GM12878 (cell line): ENCODE measurements at regions not wholly inside any gene's neighbourhood (a gene's known extent, or its start where the extent isn't known, plus 50 kb on each side); places are given as distances from the start of the nearest gene placed in this dataset.

ENCODE experiments used
- E4F1 ChIP-seq: fragments of 450-650 bp; IDR thresholded peaks from 2 replicates; pipeline ENCODE4 v1.6.1; 2018; ENCODE audit warnings: borderline replicate concordance, mild to moderate bottlenecking; ENCODE audit not compliant: partially characterized antibody
- FOXK2 ChIP-seq: fragments of 450-650 bp; IDR thresholded peaks from 2 replicates; pipeline ENCODE4 v1.6.1; 2017; ENCODE audit warnings: mild to moderate bottlenecking, moderate library complexity
- NBN ChIP-seq: fragments of 450-650 bp; IDR thresholded peaks from 2 replicates; pipeline ENCODE4 v1.6.1; 2016
- PRDM15 ChIP-seq: fragments of 450-650 bp; formaldehyde crosslinking; IDR thresholded peaks from 2 replicates; pipeline ENCODE4 v1.4.0; 2020; ENCODE audit warnings: mild to moderate bottlenecking, moderate library complexity
- SIN3A ChIP-seq: IDR thresholded peaks from 2 replicates; pipeline ENCODE4 v1.6.1; 2012; ENCODE audit warnings: low read depth, low read length, improper control_type of control experiment
- SP1 ChIP-seq: IDR thresholded peaks from one replicate; pipeline ENCODE4 v1.6.1; 2011; ENCODE audit warnings: low read depth, low read length
- SREBF1 ChIP-seq: IDR thresholded peaks from 2 replicates; pipeline ENCODE4 v1.6.1; 2012; ENCODE audit warnings: mild to moderate bottlenecking, low read length

GRCh38 chr2:171214093-171214492 is 53.4 kb upstream of the TLK1 start (continued):
- no peak for TF ChIP-seq E4F1
- TF ChIP-seq SP1 = no peak
- TF ChIP-seq NBN = no peak
- TF ChIP-seq FOXK2 = no peak
- no peak for TF ChIP-seq SREBF1
- no peak for TF ChIP-seq SIN3A
- TF ChIP-seq PRDM15 (CRISPR knock-in tag) = no peak
